Right atrium auricular region (tissue), 2 donors: ENCODE measurements at regions not wholly inside any gene's neighbourhood (a gene's known extent, or its start where the extent isn't known, plus 50 kb on each side); places are given as distances from the start of the nearest gene placed in this dataset.

Experiments
- DNase-seq: peaks from one replicate; pipeline ENCODE4 v3.0.0-alpha.2; 2019; ENCODE audit warnings: low spot score
- H3K27ac ChIP-seq, 2 donors: fragments of 200-600 bp; sonication (generic); 1 replicate in 1 of 2; 2 replicates in 1 of 2; pipeline ENCODE4 v1.5.1; 2016 to 2019
- H3K27me3 ChIP-seq, 2 donors: fragments of 200-600 bp; sonication (generic); one replicate each; pipeline versions ENCODE4 v1.5.1 to v1.6.0; 2017 to 2019
- H3K36me3 ChIP-seq: fragments of 200-600 bp; sonication (generic); one replicate; pipeline ENCODE4 v1.5.1; 2016
- H3K4me1 ChIP-seq, 2 donors: fragments of 200-600 bp; sonication (generic); one replicate each; pipeline versions ENCODE4 v1.5.1 to v1.6.0; 2017 to 2019
- H3K4me3 ChIP-seq, 2 donors: fragments of 200-600 bp; sonication (generic); 1 replicate in 1 of 2; 2 replicates in 1 of 2; pipeline ENCODE4 v1.5.1; 2017 to 2019; ENCODE audit warnings: mild to moderate bottlenecking in 1 of 2, moderate library complexity in 1 of 2
- H3K9me3 ChIP-seq, 2 donors: fragments of 200-600 bp; sonication (generic); one replicate each; pipeline ENCODE4 v1.5.1; 2019
- TF ChIP-seq, protein P1 (sequence below), 2 donors: fragments of 200-600 bp; sonication (generic); IDR thresholded peaks; one replicate each; pipeline ENCODE4 v1.5.1; 2019; ENCODE audit warnings: antibody characterized with exemption in 2 of 2

DNA sequence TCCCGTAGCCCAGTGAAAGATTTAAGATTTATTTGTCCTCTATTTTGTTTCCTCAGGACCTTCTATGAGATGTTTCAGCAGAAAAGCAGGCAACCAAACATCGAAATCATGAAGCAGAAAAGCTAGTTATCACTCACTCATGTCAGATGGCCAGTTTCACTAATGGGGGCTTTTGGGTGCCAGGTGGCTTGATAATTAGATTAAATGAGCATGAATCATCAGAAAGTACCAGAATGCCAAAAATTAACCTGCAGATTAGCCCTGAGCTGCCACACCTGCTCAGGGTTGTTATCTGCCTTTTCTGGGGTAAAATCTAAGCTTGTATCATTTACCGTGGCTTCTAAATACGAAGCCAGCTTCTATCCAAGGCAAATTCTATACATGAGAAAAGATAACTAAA is 1017.5 kb downstream of the XPNPEP1 start:
- H3K27me3 ChIP-seq, result no peaks in the 10 kb centered on the region
- DNase-seq, result no peak
- no peak overlapping the region for H3K27ac ChIP-seq
- H3K4me1 ChIP-seq, result no peaks in the 10 kb centered on the region
- no peak overlapping the region for H3K4me3 ChIP-seq
- TF ChIP-seq, protein P1, sequence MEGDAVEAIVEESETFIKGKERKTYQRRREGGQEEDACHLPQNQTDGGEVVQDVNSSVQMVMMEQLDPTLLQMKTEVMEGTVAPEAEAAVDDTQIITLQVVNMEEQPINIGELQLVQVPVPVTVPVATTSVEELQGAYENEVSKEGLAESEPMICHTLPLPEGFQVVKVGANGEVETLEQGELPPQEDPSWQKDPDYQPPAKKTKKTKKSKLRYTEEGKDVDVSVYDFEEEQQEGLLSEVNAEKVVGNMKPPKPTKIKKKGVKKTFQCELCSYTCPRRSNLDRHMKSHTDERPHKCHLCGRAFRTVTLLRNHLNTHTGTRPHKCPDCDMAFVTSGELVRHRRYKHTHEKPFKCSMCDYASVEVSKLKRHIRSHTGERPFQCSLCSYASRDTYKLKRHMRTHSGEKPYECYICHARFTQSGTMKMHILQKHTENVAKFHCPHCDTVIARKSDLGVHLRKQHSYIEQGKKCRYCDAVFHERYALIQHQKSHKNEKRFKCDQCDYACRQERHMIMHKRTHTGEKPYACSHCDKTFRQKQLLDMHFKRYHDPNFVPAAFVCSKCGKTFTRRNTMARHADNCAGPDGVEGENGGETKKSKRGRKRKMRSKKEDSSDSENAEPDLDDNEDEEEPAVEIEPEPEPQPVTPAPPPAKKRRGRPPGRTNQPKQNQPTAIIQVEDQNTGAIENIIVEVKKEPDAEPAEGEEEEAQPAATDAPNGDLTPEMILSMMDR (IDR thresholded peaks at IDR 0.05), result no peak
- H3K36me3 ChIP-seq, result no peaks in the 10 kb centered on the region
- H3K9me3 ChIP-seq, result no peaks in the 10 kb centered on the region

- Histone ChIP-seq H3K4me1 (no peaks in the 10 kb centered on the region), H3K27me3 (no peaks in the 10 kb centered on the region), H3K9me3 (no peaks in the 10 kb centered on the region), H3K27ac (no peak overlapping the region), H3K36me3 (no peaks in the 10 kb centered on the region), H3K4me3 (no peak overlapping the region)
- no peak for DNase-seq
- TF ChIP-seq, protein P1 (IDR thresholded peaks at IDR 0.05), result no peak
These were observed 1018.1 kb downstream of the XPNPEP1 start for GRCh38 chr10:108905171-108905570.

- no peak overlapping the region for H3K27ac ChIP-seq
- DNase-seq, result no peak
- TF ChIP-seq, protein P1 (IDR thresholded peaks at IDR 0.05), result no peak
- no peaks in the 10 kb centered on the region for H3K9me3 ChIP-seq
- H3K36me3 ChIP-seq, result no peaks in the 10 kb centered on the region
- H3K27me3 ChIP-seq, result no peaks in the 10 kb centered on the region
- H3K4me3 ChIP-seq, result no peak overlapping the region
- H3K4me1 ChIP-seq, result no peaks in the 10 kb centered on the region
These were observed 1019.0 kb downstream of the XPNPEP1 start for GRCh38 chr10:108904163-108904838.

DNA sequence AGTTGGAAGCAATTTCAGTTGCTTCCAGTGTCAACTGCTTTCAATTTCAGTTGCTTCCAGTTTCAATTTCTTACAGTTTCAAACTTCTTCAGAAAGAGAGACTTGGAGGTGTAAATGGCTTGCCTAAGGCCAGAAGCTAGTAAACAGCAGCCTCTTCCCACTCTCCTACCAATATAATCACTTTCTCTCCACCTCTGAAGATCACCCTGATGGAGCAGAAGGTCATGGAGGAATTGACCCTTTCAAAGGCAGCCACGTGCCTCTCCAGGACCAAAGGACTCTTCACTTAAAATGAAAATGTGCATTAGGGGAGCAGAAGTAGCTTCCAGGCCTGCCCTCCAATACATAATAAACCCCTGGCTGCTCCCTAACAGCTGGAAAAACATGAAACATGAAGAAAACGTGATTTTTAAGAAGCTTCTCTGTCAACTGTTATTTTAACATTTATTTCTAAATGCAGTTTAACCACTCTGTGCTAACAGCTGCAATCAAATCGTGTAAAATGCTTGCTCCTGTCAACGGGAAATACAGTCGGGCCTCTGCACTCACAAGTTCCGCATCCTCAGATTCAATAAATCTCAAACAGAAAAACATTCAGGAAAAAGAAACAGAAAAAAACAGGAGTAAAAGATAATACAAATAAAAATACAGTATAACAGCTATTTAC is 1020.6 kb downstream of the XPNPEP1 start:
- Histone ChIP-seq H3K36me3 (no peaks in the 10 kb centered on the region), H3K4me1 (no peaks in the 10 kb centered on the region), H3K4me3 (no peak overlapping the region), H3K27ac (no peak overlapping the region), H3K27me3 (no peaks in the 10 kb centered on the region), H3K9me3 (no peaks in the 10 kb centered on the region)
- DNase-seq, result no peak
- TF ChIP-seq, protein P1 (IDR thresholded peaks at IDR 0.05), result no peak

GRCh38 chr10:108901781-108902618 is 1021.3 kb downstream of the XPNPEP1 start:
- TF ChIP-seq, protein P1 (IDR thresholded peaks at IDR 0.05), result no peak
- no peaks in the 10 kb centered on the region for H3K9me3 ChIP-seq
- H3K4me3 ChIP-seq, result no peak overlapping the region
- DNase-seq, result no peak
- no peak overlapping the region for H3K27ac ChIP-seq
- no peaks in the 10 kb centered on the region for H3K4me1 ChIP-seq
- no peaks in the 10 kb centered on the region for H3K36me3 ChIP-seq
- H3K27me3 ChIP-seq, result no peaks in the 10 kb centered on the region
